ENCODE measurements at regions not wholly inside any gene's neighbourhood (a gene's known extent, or its start where the extent isn't known, plus 50 kb on each side); places are given as distances from the start of the nearest gene placed in this dataset.

DNA sequence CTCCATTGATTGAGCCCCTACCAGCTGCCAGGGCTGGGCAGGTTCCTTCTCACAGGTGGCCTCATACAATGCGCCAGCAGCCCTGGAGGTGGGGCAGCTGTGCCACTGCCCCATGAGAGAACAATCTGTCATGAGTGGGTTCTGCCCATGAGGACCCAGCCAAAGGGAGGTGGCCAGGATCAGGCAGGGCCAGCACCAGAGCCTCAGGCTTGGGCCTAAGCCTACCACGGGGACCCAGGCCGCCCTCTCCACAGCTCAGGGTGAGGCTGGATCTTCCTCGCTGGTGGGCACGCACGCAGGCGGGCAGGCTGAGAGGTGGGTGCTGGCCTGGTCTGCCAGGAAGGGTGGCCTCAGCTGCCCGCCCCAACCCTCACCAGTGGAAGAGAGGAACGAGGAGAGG lies 110.7 kb downstream of the KIF26A start:
- Histone ChIP-seq H3K27me3 (no peaks in the 10 kb centered on the region), H2AFZ (no peak overlapping the region), H3K27ac (no peak overlapping the region), H4K20me1 (ENCODE audit: insufficient read depth, poor library complexity, severe bottlenecking) (no peaks in the 10 kb centered on the region), H3K9me3 (ENCODE audit: low read depth) (peaks cover 6% of the 10 kb centered on the region), H3K36me3 (replicated peaks; ENCODE audit: insufficient read depth, low read depth) (no peaks in the 10 kb centered on the region), H3K4me2 (no peak overlapping the region), H3K4me3 (no peak overlapping the region), H3K79me2 (no peaks in the 10 kb centered on the region), H3K4me1 (ENCODE audit: insufficient read depth) (peaks cover 7% of the 10 kb centered on the region), H3K9me2 (replicated peaks; ENCODE audit: insufficient read depth) (no peaks in the 10 kb centered on the region)
- TF ChIP-seq EZH2phosphoT487 (IDR thresholded peaks at IDR 0.05; ENCODE audit: low read depth, severe bottlenecking, unreplicated experiment) (no peak), EZH2 (IDR thresholded peaks at IDR 0.05; ENCODE audit: borderline replicate concordance) (no peak), CTCF (IDR thresholded peaks at IDR 0.05; ENCODE audit: poor library complexity) (no peak)
- DNase-seq (ENCODE audit: low spot score): no peak
- WGBS (ENCODE audit: low lambda C conversion rate, missing lambda C conversion rate): 95% methylated on average over 8 of the region's 9 CpGs

DNA sequence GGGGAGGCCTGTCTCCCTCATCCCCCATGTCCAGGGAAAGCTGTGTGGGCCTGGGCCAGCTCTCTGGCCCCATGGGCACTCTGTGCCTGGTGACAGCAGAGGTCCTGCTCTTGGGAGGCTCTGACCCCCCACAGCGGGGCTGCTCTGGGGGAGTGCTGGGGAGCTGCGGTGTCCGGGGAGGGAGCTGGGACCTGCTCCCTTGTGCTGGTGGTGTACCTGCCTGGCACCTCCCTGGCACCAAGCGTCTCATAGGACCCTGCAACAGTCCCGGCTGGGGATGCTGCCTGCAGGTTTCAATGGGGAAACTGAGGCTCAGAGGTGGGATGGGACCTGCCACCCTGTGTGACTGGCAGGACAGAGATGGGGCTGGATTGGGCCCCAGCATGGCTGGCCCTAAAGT lies 111.3 kb downstream of the KIF26A start:
- Histone ChIP-seq H3K4me1 (ENCODE audit: insufficient read depth) (peaks cover under 1% of the 10 kb centered on the region), H3K9me2 (replicated peaks; ENCODE audit: insufficient read depth) (no peaks in the 10 kb centered on the region), H3K4me2 (no peak overlapping the region), H3K36me3 (replicated peaks; ENCODE audit: insufficient read depth, low read depth) (no peaks in the 10 kb centered on the region), H3K79me2 (no peaks in the 10 kb centered on the region), H3K9me3 (ENCODE audit: low read depth) (peaks cover 6% of the 10 kb centered on the region), H3K27ac (no peak overlapping the region), H3K4me3 (no peak overlapping the region), H4K20me1 (ENCODE audit: insufficient read depth, poor library complexity, severe bottlenecking) (no peaks in the 10 kb centered on the region), H2AFZ (no peak overlapping the region), H3K27me3 (no peaks in the 10 kb centered on the region)
- TF ChIP-seq EZH2 (IDR thresholded peaks at IDR 0.05; ENCODE audit: borderline replicate concordance) (no peak), EZH2phosphoT487 (IDR thresholded peaks at IDR 0.05; ENCODE audit: low read depth, severe bottlenecking, unreplicated experiment) (no peak), CTCF (IDR thresholded peaks at IDR 0.05; ENCODE audit: poor library complexity) (no peak)
- 99% methylated on average over 5 of the region's 5 CpGs for WGBS (ENCODE audit: low lambda C conversion rate, missing lambda C conversion rate)
- DNase-seq (ENCODE audit: low spot score): no peak

DNA sequence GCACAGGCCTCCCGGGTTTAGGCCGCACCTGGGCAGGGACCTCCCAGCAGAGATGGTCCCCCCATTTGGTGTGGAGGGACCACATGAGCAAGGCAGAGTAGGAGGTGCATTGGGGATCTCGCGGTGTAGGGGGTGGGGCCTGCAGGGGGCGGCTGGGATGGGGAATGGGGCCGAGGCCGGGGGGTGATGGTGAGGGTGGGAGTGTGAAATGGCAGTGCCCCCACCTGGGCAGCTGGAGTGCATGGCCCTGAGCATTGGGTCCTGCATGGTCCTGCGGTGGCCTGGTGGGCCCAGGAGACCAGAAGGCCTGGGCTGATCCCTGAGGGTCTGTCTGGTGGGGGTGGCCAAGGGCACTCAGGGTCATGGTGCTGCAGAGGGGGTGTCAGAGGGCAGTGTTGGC lies 111.8 kb downstream of the KIF26A start:
- H3K27ac ChIP-seq: no peak overlapping the region
- WGBS (ENCODE audit: low lambda C conversion rate, missing lambda C conversion rate): 94% methylated on average over 6 of the region's 8 CpGs
- H3K9me2 ChIP-seq (replicated peaks; ENCODE audit: insufficient read depth): no peaks in the 10 kb centered on the region
- H3K9me3 ChIP-seq (ENCODE audit: low read depth): peaks cover 6% of the 10 kb centered on the region
- H3K4me2 ChIP-seq: no peak overlapping the region
- no peak for DNase-seq (ENCODE audit: low spot score)
- H2AFZ ChIP-seq: no peak overlapping the region
- no peaks in the 10 kb centered on the region for H3K79me2 ChIP-seq
- no peak overlapping the region for H3K4me3 ChIP-seq
- H3K27me3 ChIP-seq: no peaks in the 10 kb centered on the region
- TF ChIP-seq CTCF (IDR thresholded peaks at IDR 0.05; ENCODE audit: poor library complexity): no peak
- no peak for TF ChIP-seq EZH2 (IDR thresholded peaks at IDR 0.05; ENCODE audit: borderline replicate concordance)
- no peak for TF ChIP-seq EZH2phosphoT487 (IDR thresholded peaks at IDR 0.05; ENCODE audit: low read depth, severe bottlenecking, unreplicated experiment)
- no peaks in the 10 kb centered on the region for H4K20me1 ChIP-seq (ENCODE audit: insufficient read depth, poor library complexity, severe bottlenecking)
- H3K4me1 ChIP-seq (ENCODE audit: insufficient read depth): no peaks in the 10 kb centered on the region
- H3K36me3 ChIP-seq (replicated peaks; ENCODE audit: insufficient read depth, low read depth): no peaks in the 10 kb centered on the region
